ENCODE measurements at regions not wholly inside any gene's neighbourhood (a gene's known extent, or its start where the extent isn't known, plus 50 kb on each side); places are given as distances from the start of the nearest gene placed in this dataset.

DNA sequence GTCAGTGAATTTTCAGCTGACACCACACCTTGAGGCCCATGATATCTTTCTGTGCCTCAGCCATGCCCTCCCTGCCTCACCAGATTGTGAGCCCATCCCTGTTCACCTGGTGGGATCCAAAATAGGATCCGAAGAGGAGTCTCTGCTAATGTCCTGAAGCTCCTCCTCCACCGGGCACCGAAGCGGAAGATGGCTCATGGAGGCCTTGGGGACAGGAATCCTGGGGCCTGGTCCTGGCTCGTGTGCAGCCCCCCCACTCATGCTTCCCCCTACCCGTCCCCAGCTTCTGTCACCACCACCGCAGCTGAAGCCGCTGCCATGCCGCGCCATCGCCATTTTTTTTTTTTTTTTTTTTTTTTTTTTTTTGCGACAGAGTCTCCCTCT lies 1683.4 kb downstream of the TP53TG3F start:
- H3K4me3 ChIP-seq (ENCODE audit: control insufficient read depth, low read depth, low read length) = no peak overlapping the region
- DNase-seq (ENCODE audit: low read depth) = no peak
- no peak for TF ChIP-seq CTCF (conservative IDR thresholded peaks at IDR 0.05; ENCODE audit: control insufficient read depth, insufficient read depth, low read depth, low read length)

DNA sequence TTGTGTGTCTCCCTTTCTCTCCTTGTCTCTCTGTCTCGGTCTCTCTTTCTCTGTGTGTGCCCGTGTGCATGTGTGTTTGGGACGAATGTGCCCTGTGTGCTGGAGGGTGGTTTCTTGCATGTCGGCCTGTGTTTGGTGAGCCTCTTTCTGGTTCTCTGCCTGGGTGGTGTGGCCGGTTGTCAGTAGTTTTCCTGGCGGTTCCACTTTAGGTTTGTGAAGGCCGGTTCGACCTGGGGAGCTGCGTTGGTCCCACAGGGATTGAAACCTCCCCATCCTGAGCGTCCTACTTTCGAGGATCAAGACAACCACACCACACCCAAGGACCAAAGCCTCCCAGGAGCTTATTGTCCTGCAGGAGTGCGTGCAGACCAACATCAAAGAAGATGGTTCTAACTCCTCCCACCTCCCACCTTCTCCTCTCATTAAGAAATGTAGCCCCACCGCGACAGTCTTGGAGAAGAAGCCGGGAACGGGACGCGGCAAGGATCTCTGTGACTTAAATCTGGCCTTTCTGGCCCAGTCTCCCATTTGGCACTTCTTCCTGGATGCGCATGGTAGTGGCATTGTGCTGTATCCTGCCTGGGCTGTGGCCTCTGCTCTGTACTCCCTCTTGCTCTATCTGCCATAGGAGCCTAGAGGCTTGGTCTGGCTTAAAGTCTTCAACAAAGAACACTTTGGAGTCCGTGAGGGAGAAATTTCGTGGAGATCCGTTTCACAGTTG lies 1685.0 kb downstream of the TP53TG3F start:
- no peak for TF ChIP-seq CTCF (conservative IDR thresholded peaks at IDR 0.05; ENCODE audit: control insufficient read depth, insufficient read depth, low read depth, low read length)
- H3K4me3 ChIP-seq (ENCODE audit: control insufficient read depth, low read depth, low read length) = no peak overlapping the region
- DNase-seq (ENCODE audit: low read depth) = no peak

GRCh38 chr16:35146031-35146710 lies 1686.8 kb downstream of the TP53TG3F start:
- no peak for TF ChIP-seq CTCF (conservative IDR thresholded peaks at IDR 0.05; ENCODE audit: control insufficient read depth, insufficient read depth, low read depth, low read length)
- no peak for DNase-seq (ENCODE audit: low read depth)
- H3K4me3 ChIP-seq (ENCODE audit: control insufficient read depth, low read depth, low read length) = no peak overlapping the region

- no peak for DNase-seq (ENCODE audit: low read depth)
- no peak overlapping the region for H3K4me3 ChIP-seq (ENCODE audit: control insufficient read depth, low read depth, low read length)
- no peak for TF ChIP-seq CTCF (conservative IDR thresholded peaks at IDR 0.05; ENCODE audit: control insufficient read depth, insufficient read depth, low read depth, low read length)
These were observed 1687.5 kb downstream of the TP53TG3F start for GRCh38 chr16:35146723-35147458.

DNA sequence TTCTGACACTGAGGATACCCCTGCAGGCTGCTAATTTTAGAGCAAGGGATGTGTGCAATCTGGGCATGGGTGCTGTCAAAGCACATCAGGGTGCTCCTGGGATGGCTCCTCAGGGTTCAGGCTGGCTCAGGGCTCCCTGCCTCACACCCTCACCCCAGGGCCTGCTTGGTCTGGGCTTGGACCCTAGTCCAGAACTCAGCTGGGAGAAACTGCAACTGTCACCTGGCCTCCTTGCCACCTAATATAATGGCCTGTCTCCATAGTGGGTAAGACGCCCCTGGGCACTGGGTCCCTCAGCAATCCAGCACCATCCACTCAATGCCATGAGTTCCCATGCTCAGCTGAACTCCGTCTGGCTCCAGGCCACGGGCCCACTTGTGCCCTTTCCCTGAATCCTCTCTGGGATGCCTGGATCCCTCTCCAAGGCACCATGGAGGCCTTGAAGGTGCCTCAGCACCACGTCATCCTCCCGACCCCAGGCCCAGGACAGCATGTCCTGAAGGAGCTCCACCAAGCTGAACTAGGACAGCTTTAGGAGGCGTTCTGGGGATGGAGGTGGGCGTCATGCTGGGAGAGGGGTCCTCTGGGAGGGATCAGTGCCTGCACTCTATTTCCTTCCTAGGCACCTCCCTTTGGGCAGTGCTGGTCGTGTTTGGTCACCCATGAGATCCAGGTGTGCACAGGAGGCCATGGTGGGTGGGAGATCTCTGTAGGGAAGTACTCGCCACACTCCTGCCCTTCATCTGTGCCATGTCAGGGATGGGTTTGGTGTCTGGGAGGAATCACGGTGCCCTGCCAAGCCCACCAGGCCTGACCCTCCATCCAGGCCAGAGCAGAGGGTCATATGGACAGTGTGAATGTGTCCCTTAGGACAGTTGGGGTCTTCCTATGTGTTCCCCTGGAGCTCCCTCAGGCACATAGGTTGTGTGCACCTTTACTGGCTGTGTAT lies 1688.4 kb downstream of the TP53TG3F start:
- DNase-seq (ENCODE audit: low read depth) = no peak
- H3K4me3 ChIP-seq (ENCODE audit: control insufficient read depth, low read depth, low read length) = no peak overlapping the region
- TF ChIP-seq CTCF (conservative IDR thresholded peaks at IDR 0.05; ENCODE audit: control insufficient read depth, insufficient read depth, low read depth, low read length) = no peak

DNA sequence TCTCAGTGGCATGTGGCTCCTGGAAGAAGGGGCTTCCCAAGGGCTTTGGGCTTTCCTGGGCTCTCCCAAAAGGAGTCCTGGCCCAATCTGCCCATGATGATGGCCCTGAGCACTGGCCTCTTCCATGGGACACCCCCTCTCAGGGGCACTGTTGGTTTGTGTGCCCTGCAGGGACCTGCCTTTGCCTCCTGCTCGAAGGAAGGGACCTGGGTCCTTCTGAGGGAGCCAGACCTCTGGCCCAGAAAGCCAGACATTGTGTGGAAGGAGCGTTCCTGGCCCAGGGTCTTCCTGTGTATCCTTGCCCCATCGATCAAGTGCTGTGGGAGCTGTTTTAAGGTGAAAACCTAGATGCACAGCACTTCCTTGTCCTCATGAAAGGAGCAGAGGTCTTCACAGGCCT lies 1689.3 kb downstream of the TP53TG3F start:
- no peak for TF ChIP-seq CTCF (conservative IDR thresholded peaks at IDR 0.05; ENCODE audit: control insufficient read depth, insufficient read depth, low read depth, low read length)
- no peak for DNase-seq (ENCODE audit: low read depth)
- no peak overlapping the region for H3K4me3 ChIP-seq (ENCODE audit: control insufficient read depth, low read depth, low read length)

Measured in fibroblast of mammary gland (primary cell).